Neuronal stem cell (in vitro differentiated cells): ENCODE measurements at regions not wholly inside any gene's neighbourhood (a gene's known extent, or its start where the extent isn't known, plus 50 kb on each side); places are given as distances from the start of the nearest gene placed in this dataset.
"Not testable (repeated sequence)": the region's sequence is repeated elsewhere in the genome, so short reads cannot be mapped to it uniquely, and the experiment has no call there.

Experiments used
- DNase-seq: peaks from one replicate; pipeline ENCODE4 v3.0.0-alpha.2; 2013; ENCODE audit warnings: low spot score
- H2AFZ ChIP-seq: one replicate; pipeline ENCODE4 v1.6.1; 2013; ENCODE audit warnings: mild to moderate bottlenecking, low read length, inconsistent platforms
- H2AK5ac ChIP-seq: 2 replicates; pipeline ENCODE4 v1.6.1; 2013; ENCODE audit warnings: low read depth, mild to moderate bottlenecking, inconsistent platforms, low read length, moderate library complexity, mixed read lengths
- H2BK120ac ChIP-seq: 2 replicates; pipeline ENCODE4 v1.6.1; 2013; ENCODE audit warnings: low read depth, mild to moderate bottlenecking, inconsistent platforms, low read length, moderate library complexity, mixed read lengths
- H2BK12ac ChIP-seq: one replicate; pipeline ENCODE4 v1.6.1; 2013; ENCODE audit warnings: low read length, inconsistent platforms
- H2BK15ac ChIP-seq: 2 replicates; pipeline ENCODE4 v1.6.1; 2013; ENCODE audit warnings: mild to moderate bottlenecking, low read length, inconsistent platforms, mixed read lengths
- H2BK5ac ChIP-seq: one replicate; pipeline ENCODE4 v1.6.1; 2013; ENCODE audit warnings: inconsistent platforms, mild to moderate bottlenecking, low read length, moderate library complexity
- H3K14ac ChIP-seq: one replicate; pipeline ENCODE4 v1.6.1; 2013; ENCODE audit warnings: low read length, inconsistent platforms
- H3K18ac ChIP-seq: 2 replicates; pipeline ENCODE4 v1.6.1; 2013; ENCODE audit warnings: low read length, inconsistent platforms
- H3K23ac ChIP-seq: 2 replicates; pipeline ENCODE4 v1.6.1; 2013; ENCODE audit warnings: low read depth, mild to moderate bottlenecking, mixed read lengths, low read length, inconsistent platforms; ENCODE audit not compliant: poor library complexity
- H3K27ac ChIP-seq: replicated peaks from 3 replicates; pipeline ENCODE4 v1.5.1; 2013; ENCODE audit warnings: low read length, inconsistent platforms
- H3K27me3 ChIP-seq, 3 experiments: 2 replicates each; pipeline ENCODE4 v1.6.1; 2013; ENCODE audit warnings: low read length in 3 of 3, mild to moderate bottlenecking in 2 of 3, inconsistent platforms in 1 of 3, low read depth in 1 of 3, mixed read lengths in 1 of 3, moderate library complexity in 1 of 3; ENCODE audit not compliant: control insufficient read depth in 3 of 3, insufficient read depth in 3 of 3
- H3K36me3 ChIP-seq, 2 donors: replicated peaks in 1 of 2; 2 replicates each; pipeline ENCODE4 v1.6.1; 2013; ENCODE audit warnings: low read length in 2 of 2; ENCODE audit not compliant: control insufficient read depth in 2 of 2, insufficient read depth in 2 of 2
- H3K4ac ChIP-seq: 2 replicates; pipeline ENCODE4 v1.6.1; 2013; ENCODE audit warnings: inconsistent platforms, mild to moderate bottlenecking, low read length, moderate library complexity
- H3K4me1 ChIP-seq, 2 donors: 1 replicate in 1 of 2; 2 replicates in 1 of 2; pipeline ENCODE4 v1.6.1; 2013; ENCODE audit warnings: low read length in 2 of 2, low read depth in 1 of 2; ENCODE audit not compliant: control insufficient read depth in 2 of 2, insufficient read depth in 1 of 2
- H3K4me2 ChIP-seq: one replicate; pipeline ENCODE4 v1.6.1; 2013; ENCODE audit warnings: mild to moderate bottlenecking, low read length, inconsistent platforms; ENCODE audit not compliant: insufficient read depth, poor library complexity, severe bottlenecking
- H3K4me3 ChIP-seq, 2 donors: 2 replicates each; pipeline ENCODE4 v1.5.1; 2013; ENCODE audit warnings: low read length in 2 of 2, mild to moderate bottlenecking in 2 of 2, inconsistent platforms in 1 of 2, moderate library complexity in 1 of 2
- H3K79me1 ChIP-seq: one replicate; pipeline ENCODE4 v1.6.1; 2013; ENCODE audit warnings: low read depth, mild to moderate bottlenecking, inconsistent platforms, low read length, moderate library complexity
- H3K9ac ChIP-seq: one replicate; pipeline ENCODE4 v1.6.1; 2013; ENCODE audit warnings: mild to moderate bottlenecking, low read depth, low read length, inconsistent platforms; ENCODE audit not compliant: poor library complexity
- H3K9me3 ChIP-seq, 2 donors: replicated peaks in 1 of 2; 2 replicates each; pipeline versions ENCODE3 to v1.6.1; 2013; ENCODE audit warnings: low read length in 2 of 2, mild to moderate bottlenecking in 2 of 2, inconsistent platforms in 1 of 2, low read depth in 1 of 2, mixed read lengths in 1 of 2, moderate library complexity in 1 of 2; ENCODE audit not compliant: control insufficient read depth in 2 of 2, insufficient read depth in 1 of 2
- H4K8ac ChIP-seq: one replicate; pipeline ENCODE4 v1.6.1; 2013; ENCODE audit warnings: low read depth, mild to moderate bottlenecking, inconsistent platforms, low read length, moderate library complexity
- H4K91ac ChIP-seq: one replicate; pipeline ENCODE4 v1.6.1; 2013; ENCODE audit warnings: low read length, low read depth, mild to moderate bottlenecking, inconsistent platforms; ENCODE audit not compliant: poor library complexity
- WGBS, 2 donors: extraction: QIAGEN DNeasy Blood & Tissue Kit; methylation state at CpG; one replicate each; pipeline ENCODE4 v1.1.7; 2013; ENCODE audit warnings: missing lambda C conversion rate in 2 of 2, mixed read lengths in 1 of 2; ENCODE audit not compliant: insufficient read length in 2 of 2, insufficient replicate concordance in 1 of 2; ENCODE audit errors: extremely low coverage in 2 of 2; 5-methylcytosine and 5-hydroxymethylcytosine counted together

GRCh38 chr6:56732517-56732916, 89.8 kb upstream of the DST start:
- Histone ChIP-seq H3K79me1 (no peaks in the 10 kb centered on the region), H4K91ac (no peak overlapping the region), H2BK120ac (no peak overlapping the region), H3K18ac (no peak overlapping the region), H3K4me2 (no peak overlapping the region), H4K8ac (no peak overlapping the region), H3K9ac (no peak overlapping the region), H3K9me3 (no peaks in the 10 kb centered on the region), H2BK15ac (no peak overlapping the region), H3K14ac (no peak overlapping the region), H3K4ac (no peak overlapping the region), H3K4me3 (no peak overlapping the region), H3K27me3 (no peaks in the 10 kb centered on the region), H3K27ac (no peak overlapping the region), H3K23ac (no peak overlapping the region), H2BK12ac (no peak overlapping the region), H2AFZ (no peak overlapping the region), H3K4me1 (peaks cover 0 to 1% of the 10 kb centered on the region in 2 donors), H2AK5ac (no peak overlapping the region), H3K36me3 (no peaks in the 10 kb centered on the region), H2BK5ac (no peak overlapping the region)
- DNase-seq, result no peak
- no CpG with 5 or more reads among the region's 4 CpGs for WGBS, 2 donors

DNA sequence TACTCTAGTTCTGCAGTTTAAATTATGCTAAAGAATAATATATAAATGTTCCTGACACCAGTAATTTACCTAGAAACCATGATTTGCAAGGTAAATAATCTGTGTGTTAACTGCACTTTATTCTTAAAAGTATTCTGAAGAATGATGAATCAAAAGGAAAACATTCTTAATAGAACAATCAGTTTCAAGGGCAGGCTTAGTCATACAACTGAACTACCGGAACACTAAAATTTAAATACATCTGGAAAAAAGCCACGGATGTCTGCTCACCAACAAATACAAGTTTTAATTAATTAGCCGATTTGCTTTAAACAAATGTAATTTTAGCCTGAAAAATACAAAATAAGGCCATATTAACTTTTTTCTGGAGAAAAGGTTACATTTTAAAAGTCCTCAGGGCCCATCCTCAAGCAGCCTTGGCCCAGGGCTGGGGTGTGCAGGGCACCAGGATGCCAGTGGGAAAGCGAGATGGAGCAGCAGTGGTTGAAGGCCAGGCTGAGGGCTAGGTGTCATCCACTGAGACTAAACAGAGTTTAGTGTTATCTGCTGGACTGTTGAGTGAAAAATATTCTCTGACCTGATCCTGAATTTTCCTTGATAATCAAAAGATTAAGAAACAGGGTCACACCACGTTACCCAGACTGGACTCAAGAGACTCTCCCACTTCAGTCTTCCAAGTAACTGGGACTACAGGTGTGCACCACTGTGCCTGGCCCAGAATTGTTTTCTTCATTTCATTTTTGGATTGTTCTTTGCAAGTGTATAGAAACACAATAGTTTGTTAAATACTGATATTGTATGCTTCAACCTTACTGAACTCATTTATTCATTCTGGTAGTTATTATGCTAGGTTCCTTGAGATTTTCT, 88.2 kb upstream of the DST start:
- Histone ChIP-seq H3K9ac (no peak overlapping the region), H4K91ac (no peak overlapping the region), H3K79me1 (no peaks in the 10 kb centered on the region), H2AK5ac (no peak overlapping the region), H3K14ac (no peak overlapping the region), H3K36me3 (no peaks in the 10 kb centered on the region), H3K4me1 (peaks cover 0 to 3% of the 10 kb centered on the region in 2 donors), H2BK5ac (no peak overlapping the region), H3K4ac (no peak overlapping the region), H4K8ac (no peak overlapping the region), H2BK12ac (no peak overlapping the region), H3K4me3 (no peak overlapping the region), H2BK120ac (no peak overlapping the region), H3K23ac (no peak overlapping the region), H2AFZ (no peak overlapping the region), H3K18ac (no peak overlapping the region), H3K27ac (no peak overlapping the region), H3K27me3 (no peaks in the 10 kb centered on the region), H3K9me3 (no peaks in the 10 kb centered on the region), H2BK15ac (no peak overlapping the region), H3K4me2 (no peak overlapping the region)
- no CpG with 5 or more reads among the region's 5 CpGs for WGBS, 2 donors
- DNase-seq, result no peak

DNA sequence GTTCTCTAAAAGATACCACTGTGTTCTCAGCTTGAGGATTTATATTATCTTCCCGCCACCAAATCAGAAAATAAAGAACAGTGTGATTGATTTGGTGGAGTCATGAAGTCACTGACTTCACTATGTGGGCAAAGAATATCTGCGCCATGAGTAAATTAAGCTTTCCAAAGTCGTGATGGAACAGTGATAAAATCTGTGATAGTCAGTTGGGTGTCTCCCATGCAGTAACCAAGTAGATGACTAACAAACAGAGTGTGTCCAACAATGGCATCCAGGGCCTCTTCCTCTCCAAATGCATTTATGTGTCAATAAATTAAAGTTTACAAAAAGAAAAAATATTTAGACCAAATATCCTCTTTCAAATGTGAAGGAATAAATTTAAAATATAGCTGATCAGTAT, 87.0 kb upstream of the DST start:
- Histone ChIP-seq H4K8ac (no peak overlapping the region), H2BK120ac (no peak overlapping the region), H3K9ac (no peak overlapping the region), H2BK5ac (no peak overlapping the region), H3K36me3 (peaks cover 0 to 2% of the 10 kb centered on the region in 2 donors), H3K14ac (no peak overlapping the region), H3K4ac (no peak overlapping the region), H3K23ac (no peak overlapping the region), H3K4me3 (no peak overlapping the region), H3K4me1 (peaks cover 0 to 3% of the 10 kb centered on the region in 2 donors), H3K79me1 (no peaks in the 10 kb centered on the region), H2BK15ac (no peak overlapping the region), H2AFZ (no peak overlapping the region), H3K27me3 (no peaks in the 10 kb centered on the region), H2BK12ac (no peak overlapping the region), H4K91ac (no peak overlapping the region), H3K4me2 (no peak overlapping the region), H2AK5ac (no peak overlapping the region), H3K18ac (no peak overlapping the region), H3K27ac (no peak overlapping the region), H3K9me3 (no peaks in the 10 kb centered on the region)
- DNase-seq, result no peak
- WGBS, 2 donors, result no CpG with 5 or more reads among the region's 3 CpGs

DNA sequence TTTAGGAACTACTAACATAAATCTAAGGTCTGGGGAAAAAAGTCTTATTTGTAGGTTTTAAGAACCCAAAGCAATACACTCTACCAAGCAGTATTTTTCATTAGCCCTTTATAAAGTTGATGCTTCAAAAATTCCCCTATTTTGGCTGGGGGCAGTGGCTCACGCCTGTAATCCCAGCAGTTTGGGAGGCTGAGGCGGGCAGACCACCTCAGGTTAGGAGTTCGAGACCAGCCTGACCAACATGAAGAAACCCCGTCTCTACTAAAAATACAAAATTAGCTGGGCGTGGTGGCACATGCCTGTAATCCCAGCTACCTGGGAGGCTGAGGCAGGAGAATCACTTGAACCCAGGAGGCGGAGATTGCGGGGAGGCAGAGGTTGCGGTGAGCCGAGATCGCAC, 86.5 kb upstream of the DST start:
- not testable (repeated sequence) for DNase-seq, H4K91ac ChIP-seq, H4K8ac ChIP-seq, H3K79me1 ChIP-seq, H2BK5ac ChIP-seq, H2BK12ac ChIP-seq, H3K23ac ChIP-seq, H3K4me1 ChIP-seq, H3K4me2 ChIP-seq, H3K4ac ChIP-seq, H2AFZ ChIP-seq, H3K9ac ChIP-seq, H2BK120ac ChIP-seq, H2BK15ac ChIP-seq, H3K27me3 ChIP-seq, H3K36me3 ChIP-seq, H3K4me3 ChIP-seq, H3K18ac ChIP-seq, H3K14ac ChIP-seq, H3K27ac ChIP-seq, H3K9me3 ChIP-seq, H2AK5ac ChIP-seq
- no CpG with 5 or more reads among the region's 10 CpGs for WGBS, 2 donors
